ENCODE measurements at regions not wholly inside any gene's neighbourhood (a gene's known extent, or its start where the extent isn't known, plus 50 kb on each side); places are given as distances from the start of the nearest gene placed in this dataset.
A peak's percentile ranks its signal among the peaks of the same experiment; 100 is the strongest.

DNA sequence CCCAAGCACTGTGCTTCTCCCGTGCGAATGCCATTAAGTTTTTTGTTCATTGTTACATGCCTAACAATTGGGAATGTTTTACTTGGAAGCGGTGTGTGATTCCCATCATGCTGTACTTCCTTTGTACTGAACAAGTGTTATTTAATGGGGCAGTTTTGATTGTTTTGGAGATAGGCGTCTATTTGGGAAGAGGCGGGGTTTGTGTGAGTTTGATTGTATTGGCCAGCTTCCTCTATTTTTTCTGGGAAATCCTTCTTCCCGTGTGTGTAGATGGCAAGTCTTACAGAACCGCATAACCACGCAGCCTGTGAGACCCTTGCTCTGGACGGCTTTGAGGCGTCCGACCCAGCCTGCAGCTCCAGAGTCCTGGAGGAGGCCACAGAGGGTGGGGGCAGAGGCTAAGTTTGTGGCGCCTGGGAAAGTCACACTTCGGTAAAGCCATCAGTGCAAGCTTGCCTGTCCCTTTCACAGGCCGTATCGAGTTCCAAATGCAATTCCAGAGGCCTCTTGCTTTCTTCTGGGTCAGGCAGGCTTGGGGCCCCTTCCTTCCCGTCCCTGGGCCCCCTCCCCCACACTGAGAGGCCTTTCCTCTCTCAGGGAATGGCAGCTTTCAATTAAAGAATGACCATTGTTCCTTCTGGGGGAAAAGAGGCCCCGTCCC, 210.3 kb downstream of the TOMM20 start:
- ATAC-seq (no peak), DNase-seq (ENCODE audit: low read depth, low spot score) (no peak)
- Histone ChIP-seq H3K4me1 (ENCODE audit: control insufficient read depth, insufficient read depth, low read length) (peaks cover 30% of the 10 kb centered on the region), H3K4me3 (ENCODE audit: low read depth in 2 of 2, low read length in 2 of 2) (no peak overlapping the region), H3K27me3 (ENCODE audit: control insufficient read depth, insufficient read depth, low read length) (no peaks in the 10 kb centered on the region), H3K9me3 (ENCODE audit: control insufficient read depth, insufficient read depth, low read depth, low read length) (no peaks in the 10 kb centered on the region; the same call in 1 of the 2 replicates), H3K36me3 (ENCODE audit: control insufficient read depth, insufficient read depth, low read length) (no peaks in the 10 kb centered on the region), H3K27ac (ENCODE audit: low read length) (peak overlapping the region; percentile 81)
- TF ChIP-seq SIN3A (IDR thresholded peaks at IDR 0.05; ENCODE audit: borderline replicate concordance, insufficient read depth, low read depth, low read length) (no peak), POLR2AphosphoS5 (IDR thresholded peaks at IDR 0.05; ENCODE audit: low read depth, low read length) (no peak), TCF7L2 (IDR thresholded peaks at IDR 0.05; ENCODE audit: low read depth, low read length) (no peak)
- TF ChIP-seq, protein P1, sequence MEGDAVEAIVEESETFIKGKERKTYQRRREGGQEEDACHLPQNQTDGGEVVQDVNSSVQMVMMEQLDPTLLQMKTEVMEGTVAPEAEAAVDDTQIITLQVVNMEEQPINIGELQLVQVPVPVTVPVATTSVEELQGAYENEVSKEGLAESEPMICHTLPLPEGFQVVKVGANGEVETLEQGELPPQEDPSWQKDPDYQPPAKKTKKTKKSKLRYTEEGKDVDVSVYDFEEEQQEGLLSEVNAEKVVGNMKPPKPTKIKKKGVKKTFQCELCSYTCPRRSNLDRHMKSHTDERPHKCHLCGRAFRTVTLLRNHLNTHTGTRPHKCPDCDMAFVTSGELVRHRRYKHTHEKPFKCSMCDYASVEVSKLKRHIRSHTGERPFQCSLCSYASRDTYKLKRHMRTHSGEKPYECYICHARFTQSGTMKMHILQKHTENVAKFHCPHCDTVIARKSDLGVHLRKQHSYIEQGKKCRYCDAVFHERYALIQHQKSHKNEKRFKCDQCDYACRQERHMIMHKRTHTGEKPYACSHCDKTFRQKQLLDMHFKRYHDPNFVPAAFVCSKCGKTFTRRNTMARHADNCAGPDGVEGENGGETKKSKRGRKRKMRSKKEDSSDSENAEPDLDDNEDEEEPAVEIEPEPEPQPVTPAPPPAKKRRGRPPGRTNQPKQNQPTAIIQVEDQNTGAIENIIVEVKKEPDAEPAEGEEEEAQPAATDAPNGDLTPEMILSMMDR (IDR thresholded peaks at IDR 0.05): no peak
- TF ChIP-seq, protein P2, sequence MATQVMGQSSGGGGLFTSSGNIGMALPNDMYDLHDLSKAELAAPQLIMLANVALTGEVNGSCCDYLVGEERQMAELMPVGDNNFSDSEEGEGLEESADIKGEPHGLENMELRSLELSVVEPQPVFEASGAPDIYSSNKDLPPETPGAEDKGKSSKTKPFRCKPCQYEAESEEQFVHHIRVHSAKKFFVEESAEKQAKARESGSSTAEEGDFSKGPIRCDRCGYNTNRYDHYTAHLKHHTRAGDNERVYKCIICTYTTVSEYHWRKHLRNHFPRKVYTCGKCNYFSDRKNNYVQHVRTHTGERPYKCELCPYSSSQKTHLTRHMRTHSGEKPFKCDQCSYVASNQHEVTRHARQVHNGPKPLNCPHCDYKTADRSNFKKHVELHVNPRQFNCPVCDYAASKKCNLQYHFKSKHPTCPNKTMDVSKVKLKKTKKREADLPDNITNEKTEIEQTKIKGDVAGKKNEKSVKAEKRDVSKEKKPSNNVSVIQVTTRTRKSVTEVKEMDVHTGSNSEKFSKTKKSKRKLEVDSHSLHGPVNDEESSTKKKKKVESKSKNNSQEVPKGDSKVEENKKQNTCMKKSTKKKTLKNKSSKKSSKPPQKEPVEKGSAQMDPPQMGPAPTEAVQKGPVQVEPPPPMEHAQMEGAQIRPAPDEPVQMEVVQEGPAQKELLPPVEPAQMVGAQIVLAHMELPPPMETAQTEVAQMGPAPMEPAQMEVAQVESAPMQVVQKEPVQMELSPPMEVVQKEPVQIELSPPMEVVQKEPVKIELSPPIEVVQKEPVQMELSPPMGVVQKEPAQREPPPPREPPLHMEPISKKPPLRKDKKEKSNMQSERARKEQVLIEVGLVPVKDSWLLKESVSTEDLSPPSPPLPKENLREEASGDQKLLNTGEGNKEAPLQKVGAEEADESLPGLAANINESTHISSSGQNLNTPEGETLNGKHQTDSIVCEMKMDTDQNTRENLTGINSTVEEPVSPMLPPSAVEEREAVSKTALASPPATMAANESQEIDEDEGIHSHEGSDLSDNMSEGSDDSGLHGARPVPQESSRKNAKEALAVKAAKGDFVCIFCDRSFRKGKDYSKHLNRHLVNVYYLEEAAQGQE (IDR thresholded peaks at IDR 0.05; ENCODE audit: insufficient read depth in 1 of 2, low read depth in 2 of 2, low read length in 1 of 2): no peak
- in situ Hi-C loops (cut with HindIII; ENCODE audit: low pct_unique_long_range_greater_than_20kb, low sequenced_read_pairs): no loop called here
- CTCF ChIA-PET: no interaction called here
- intact Hi-C loops (cut with micrococcal nuclease; ENCODE audit: unreplicated experiment): no loop called here
- BruUV-seq (replicated peaks): no TSS peak
- POLR2A ChIA-PET: interaction anchor here (0.6 kb wide), 2 partner anchors 16 to 153 kb away, joined by 3 to 12 read pairs; no protein-coding TSS in a partner anchor

DNA sequence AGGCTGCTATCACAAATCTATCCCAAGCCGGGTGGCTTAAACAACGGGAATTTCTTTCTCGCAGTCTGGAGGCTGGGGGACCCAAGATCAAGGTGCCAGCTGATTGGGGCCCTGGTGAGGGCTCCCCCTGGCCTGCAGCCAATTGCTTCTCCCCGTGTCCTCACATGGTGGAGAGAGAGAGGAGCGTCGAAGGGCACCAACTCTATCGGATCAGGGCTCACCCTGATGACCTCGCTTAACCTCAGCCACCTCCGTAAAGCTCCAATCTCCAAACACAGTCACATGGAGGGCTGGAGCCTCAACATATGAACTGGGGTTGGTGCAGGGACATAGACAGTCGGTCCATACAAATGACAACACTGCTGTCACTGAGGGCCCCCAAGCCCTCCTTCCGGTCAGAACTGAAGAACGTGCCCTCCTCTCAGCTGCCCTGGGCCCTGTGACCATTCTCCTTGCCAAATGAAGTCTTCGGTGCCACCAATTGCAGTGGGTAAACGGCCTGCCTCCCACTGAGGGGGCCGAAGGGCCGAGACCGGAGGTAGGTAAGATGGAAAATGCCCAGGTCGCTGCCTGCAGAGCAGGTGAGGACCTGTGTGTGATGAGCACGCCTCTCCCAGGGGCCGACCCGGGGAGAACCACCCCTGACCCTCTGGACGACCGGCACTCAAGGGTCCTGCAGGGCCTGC, 211.0 kb downstream of the TOMM20 start:
- Histone ChIP-seq H3K4me1 (ENCODE audit: control insufficient read depth, insufficient read depth, low read length) (peaks cover 30% of the 10 kb centered on the region), H3K4me3 (ENCODE audit: low read depth in 2 of 2, low read length in 2 of 2) (no peak overlapping the region), H3K27me3 (ENCODE audit: control insufficient read depth, insufficient read depth, low read length) (no peaks in the 10 kb centered on the region), H3K9me3 (ENCODE audit: control insufficient read depth, insufficient read depth, low read depth, low read length) (no peaks in the 10 kb centered on the region; the same call in 1 of the 2 replicates), H3K36me3 (ENCODE audit: control insufficient read depth, insufficient read depth, low read length) (no peaks in the 10 kb centered on the region), H3K27ac (ENCODE audit: low read length) (peak overlapping the region; percentile 81)
- DNase-seq (ENCODE audit: low read depth, low spot score): no peak
- intact Hi-C loops (cut with micrococcal nuclease; ENCODE audit: unreplicated experiment) (no loop called here), in situ Hi-C loops (cut with HindIII; ENCODE audit: low pct_unique_long_range_greater_than_20kb, low sequenced_read_pairs) (no loop called here)
- TF ChIP-seq SIN3A (IDR thresholded peaks at IDR 0.05; ENCODE audit: borderline replicate concordance, insufficient read depth, low read depth, low read length) (no peak), TCF7L2 (IDR thresholded peaks at IDR 0.05; ENCODE audit: low read depth, low read length) (no peak), POLR2AphosphoS5 (IDR thresholded peaks at IDR 0.05; ENCODE audit: low read depth, low read length) (no peak)
- TF ChIP-seq, protein P2 (IDR thresholded peaks at IDR 0.05; ENCODE audit: insufficient read depth in 1 of 2, low read depth in 2 of 2, low read length in 1 of 2): no peak
- TF ChIP-seq, protein P1 (IDR thresholded peaks at IDR 0.05): no peak
- CTCF ChIA-PET: no interaction called here
- POLR2A ChIA-PET: no interaction called here
- no TSS peak for BruUV-seq (replicated peaks)
- ATAC-seq: no peak

Data from Panc1 (cell line).